ENCODE measurements at regions not wholly inside any gene's neighbourhood (a gene's known extent, or its start where the extent isn't known, plus 50 kb on each side); places are given as distances from the start of the nearest gene placed in this dataset.

- TF ChIP-seq CTCF (conservative IDR thresholded peaks at IDR 0.05) (no peak), ZFX (IDR thresholded peaks at IDR 0.05) (no peak)
These were observed 204.3 kb upstream of the TBL1X start for GRCh38 chrX:9260603-9261002.

Measured in C4-2B (cell line).